KG1 (cell line): ENCODE measurements at regions not wholly inside any gene's neighbourhood (a gene's known extent, or its start where the extent isn't known, plus 50 kb on each side); places are given as distances from the start of the nearest gene placed in this dataset.
"Not testable (repeated sequence)": the region's sequence is repeated elsewhere in the genome, so short reads cannot be mapped to it uniquely, and the experiment has no call there.

Experiments
- DNase-seq: peaks from one replicate; lab custom pipeline; 2025; lab: John Stamatoyannopoulos, UW

- DNase-seq = no peak
Observed at GRCh38 chr2:220347626-220348025, 720.2 kb downstream of the SLC4A3 start.

- no peak for DNase-seq
Observed at GRCh38 chr2:220348206-220348605, 720.8 kb downstream of the SLC4A3 start.

GRCh38 chr2:220353897-220354296, 726.5 kb downstream of the SLC4A3 start:
- DNase-seq = no peak

GRCh38 chr2:220356076-220356475, 728.6 kb downstream of the SLC4A3 start:
- no peak for DNase-seq

GRCh38 chr2:220365023-220365422, 737.6 kb downstream of the SLC4A3 start:
- DNase-seq = no peak

- no peak for DNase-seq
Observed at GRCh38 chr2:220366765-220367164, 739.3 kb downstream of the SLC4A3 start.

GRCh38 chr2:220370764-220371163, 743.3 kb downstream of the SLC4A3 start:
- no peak for DNase-seq

- DNase-seq = no peak
Observed at GRCh38 chr2:220371211-220371610, 743.8 kb downstream of the SLC4A3 start.

GRCh38 chr2:220373878-220374277, 746.4 kb downstream of the SLC4A3 start:
- DNase-seq = no peak

GRCh38 chr2:220374282-220374681, 746.9 kb downstream of the SLC4A3 start:
- no peak for DNase-seq

GRCh38 chr2:220377482-220378155, 750.2 kb downstream of the SLC4A3 start:
- no peak for DNase-seq

- DNase-seq = not testable (repeated sequence)
Observed at GRCh38 chr2:220387758-220388157, 760.3 kb downstream of the SLC4A3 start.

- DNase-seq = no peak
Observed at GRCh38 chr2:220393711-220394110, 766.3 kb downstream of the SLC4A3 start.

- no peak for DNase-seq
Observed at GRCh38 chr2:220394433-220394832, 767.0 kb downstream of the SLC4A3 start.

GRCh38 chr2:220396287-220396686, 768.9 kb downstream of the SLC4A3 start:
- DNase-seq = no peak

GRCh38 chr2:220410296-220410695, 782.9 kb downstream of the SLC4A3 start:
- DNase-seq = no peak

GRCh38 chr2:220417503-220417902, 790.1 kb downstream of the SLC4A3 start:
- no peak for DNase-seq

- no peak for DNase-seq
Observed at GRCh38 chr2:220419647-220420046, 792.2 kb downstream of the SLC4A3 start.

- no peak for DNase-seq
Observed at GRCh38 chr2:220420820-220421219, 793.4 kb downstream of the SLC4A3 start.

- no peak for DNase-seq
Observed at GRCh38 chr2:220422676-220423075, 795.2 kb downstream of the SLC4A3 start.

GRCh38 chr2:220424561-220424960, 797.1 kb downstream of the SLC4A3 start:
- no peak for DNase-seq

- DNase-seq = no peak
Observed at GRCh38 chr2:220432645-220433044, 805.2 kb downstream of the SLC4A3 start.

- no peak for DNase-seq
Observed at GRCh38 chr2:220433131-220433530, 805.7 kb downstream of the SLC4A3 start.

- no peak for DNase-seq
Observed at GRCh38 chr2:220434385-220434784, 807.0 kb downstream of the SLC4A3 start.
